ENCODE measurements at regions not wholly inside any gene's neighbourhood (a gene's known extent, or its start where the extent isn't known, plus 50 kb on each side); places are given as distances from the start of the nearest gene placed in this dataset.

DNA sequence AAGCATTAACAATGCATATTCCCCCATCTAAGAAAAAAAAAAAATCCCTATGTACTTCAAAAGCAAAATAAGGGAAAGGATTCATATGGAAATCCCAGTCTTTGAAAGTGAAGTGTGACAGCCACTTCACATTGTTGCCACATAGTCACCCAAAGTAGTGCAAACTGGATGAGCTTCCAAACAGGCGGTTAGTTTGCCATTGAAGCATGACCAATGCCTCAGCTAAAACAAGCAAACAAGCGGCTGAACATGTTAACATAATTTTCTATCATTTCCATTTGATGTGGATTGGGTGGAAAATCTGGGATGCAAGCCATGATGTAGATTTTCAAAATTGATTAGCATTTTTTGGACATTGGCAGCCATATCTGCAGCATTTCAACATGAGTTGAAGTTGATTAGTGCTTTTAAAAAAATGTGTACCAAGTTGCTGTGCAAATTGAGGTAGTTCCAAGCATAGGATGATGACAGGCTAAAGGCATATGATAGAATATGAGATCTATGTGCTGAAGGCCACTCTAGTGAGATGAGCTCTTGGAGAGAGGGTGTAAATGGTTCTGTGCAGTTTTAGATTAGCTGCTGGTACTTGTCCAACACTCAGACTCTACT, 405.2 kb downstream of the NR2F2 start:
- TF ChIP-seq CTCF (IDR thresholded peaks at IDR 0.05; ENCODE audit: insufficient read depth, low read length, poor library complexity, severe bottlenecking): no peak
- Histone ChIP-seq H3K27me3 (replicated peaks; ENCODE audit: control insufficient read depth, insufficient read depth, low read length) (no peaks in the 10 kb centered on the region), H3K4me3 (replicated peaks; ENCODE audit: low read depth, low read length) (no peak overlapping the region), H3K36me3 (ENCODE audit: control insufficient read depth, insufficient read depth, low read length) (no peaks in the 10 kb centered on the region)
- DNase-seq (ENCODE audit: extremely low read depth, insufficient read length): no peak

DNA sequence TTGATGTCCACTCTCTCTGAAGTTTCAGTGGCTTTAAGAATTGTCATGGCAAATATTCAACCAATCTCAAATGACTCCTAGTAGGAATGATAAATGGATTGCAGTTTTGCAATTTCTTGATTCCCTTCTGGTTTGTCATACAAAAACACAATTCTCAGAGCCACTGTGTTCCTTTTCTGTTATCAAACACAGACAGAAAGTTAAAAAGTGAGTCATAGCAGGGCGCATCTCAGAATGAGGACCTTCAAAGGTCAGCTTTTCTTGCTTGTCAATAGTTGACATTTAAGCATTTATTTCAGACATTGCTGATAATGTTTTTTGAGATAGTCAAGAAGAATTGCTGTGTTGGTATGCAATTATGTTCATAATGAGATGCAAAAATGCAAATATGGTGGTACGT, 405.9 kb downstream of the NR2F2 start:
- no peaks in the 10 kb centered on the region for H3K27me3 ChIP-seq (replicated peaks; ENCODE audit: control insufficient read depth, insufficient read depth, low read length)
- no peak for TF ChIP-seq CTCF (IDR thresholded peaks at IDR 0.05; ENCODE audit: insufficient read depth, low read length, poor library complexity, severe bottlenecking)
- no peaks in the 10 kb centered on the region for H3K36me3 ChIP-seq (ENCODE audit: control insufficient read depth, insufficient read depth, low read length)
- DNase-seq (ENCODE audit: extremely low read depth, insufficient read length): no peak
- H3K4me3 ChIP-seq (replicated peaks; ENCODE audit: low read depth, low read length): no peak overlapping the region

DNA sequence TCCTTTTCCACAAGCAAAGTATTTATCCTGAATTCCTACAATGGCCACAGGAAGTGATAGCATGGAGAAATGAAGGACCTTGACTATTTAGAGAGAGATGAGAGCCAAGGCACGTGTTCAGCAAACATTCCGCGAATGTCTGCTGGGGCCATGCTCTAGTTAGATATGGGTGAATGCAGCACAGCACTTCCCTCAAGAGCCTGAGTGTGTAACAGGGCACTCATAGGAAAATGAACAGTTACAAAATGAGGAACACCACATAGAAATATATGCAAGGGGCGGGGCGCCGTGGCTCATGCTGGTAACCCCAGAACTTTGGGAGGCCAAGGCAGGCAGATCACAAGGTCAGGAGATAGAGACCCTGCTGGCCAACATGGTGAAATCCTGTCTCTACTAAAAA, 406.9 kb downstream of the NR2F2 start:
- Histone ChIP-seq H3K4me3 (replicated peaks; ENCODE audit: low read depth, low read length) (no peak overlapping the region), H3K36me3 (ENCODE audit: control insufficient read depth, insufficient read depth, low read length) (no peaks in the 10 kb centered on the region), H3K27me3 (replicated peaks; ENCODE audit: control insufficient read depth, insufficient read depth, low read length) (no peaks in the 10 kb centered on the region)
- TF ChIP-seq CTCF (IDR thresholded peaks at IDR 0.05; ENCODE audit: insufficient read depth, low read length, poor library complexity, severe bottlenecking): no peak
- no peak for DNase-seq (ENCODE audit: extremely low read depth, insufficient read length)

- no peak overlapping the region for H3K4me3 ChIP-seq (replicated peaks; ENCODE audit: low read depth, low read length)
- no peak for DNase-seq (ENCODE audit: extremely low read depth, insufficient read length)
- no peaks in the 10 kb centered on the region for H3K27me3 ChIP-seq (replicated peaks; ENCODE audit: control insufficient read depth, insufficient read depth, low read length)
- no peak for TF ChIP-seq CTCF (IDR thresholded peaks at IDR 0.05; ENCODE audit: insufficient read depth, low read length, poor library complexity, severe bottlenecking)
- no peaks in the 10 kb centered on the region for H3K36me3 ChIP-seq (ENCODE audit: control insufficient read depth, insufficient read depth, low read length)
These were observed 416.2 kb downstream of the NR2F2 start for GRCh38 chr15:96746665-96747064.

- no peaks in the 10 kb centered on the region for H3K27me3 ChIP-seq (replicated peaks; ENCODE audit: control insufficient read depth, insufficient read depth, low read length)
- no peak for DNase-seq (ENCODE audit: extremely low read depth, insufficient read length)
- H3K4me3 ChIP-seq (replicated peaks; ENCODE audit: low read depth, low read length): no peak overlapping the region
- H3K36me3 ChIP-seq (ENCODE audit: control insufficient read depth, insufficient read depth, low read length): no peaks in the 10 kb centered on the region
- TF ChIP-seq CTCF (IDR thresholded peaks at IDR 0.05; ENCODE audit: insufficient read depth, low read length, poor library complexity, severe bottlenecking): no peak
These were observed 416.8 kb downstream of the NR2F2 start for GRCh38 chr15:96747291-96747690.

DNA sequence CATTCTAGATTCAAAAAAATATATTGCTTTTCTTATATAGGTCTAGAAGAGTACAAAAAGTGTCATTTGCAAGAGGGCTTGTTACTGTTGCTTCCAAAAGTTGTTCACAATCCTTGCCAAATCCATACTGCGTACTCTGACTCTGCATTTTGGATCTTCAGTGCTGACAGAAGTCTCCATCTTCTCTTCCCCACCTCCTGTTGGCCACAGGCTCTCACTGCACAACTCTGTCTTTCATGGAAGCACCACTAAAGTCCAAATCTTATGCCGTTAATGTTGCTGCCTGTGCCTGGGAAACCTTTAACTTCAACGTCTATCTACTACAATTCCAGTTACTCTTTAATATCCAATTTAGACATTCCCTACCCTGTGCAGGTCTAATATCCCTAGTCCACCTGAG, 419.9 kb downstream of the NR2F2 start:
- Histone ChIP-seq H3K36me3 (ENCODE audit: control insufficient read depth, insufficient read depth, low read length) (no peaks in the 10 kb centered on the region), H3K4me3 (replicated peaks; ENCODE audit: low read depth, low read length) (no peak overlapping the region), H3K27me3 (replicated peaks; ENCODE audit: control insufficient read depth, insufficient read depth, low read length) (no peaks in the 10 kb centered on the region)
- DNase-seq (ENCODE audit: extremely low read depth, insufficient read length): no peak
- no peak for TF ChIP-seq CTCF (IDR thresholded peaks at IDR 0.05; ENCODE audit: insufficient read depth, low read length, poor library complexity, severe bottlenecking)

All from GM06990 (cell line).